Heart right ventricle (tissue), 16 donors: ENCODE measurements at regions not wholly inside any gene's neighbourhood (a gene's known extent, or its start where the extent isn't known, plus 50 kb on each side); places are given as distances from the start of the nearest gene placed in this dataset.
A peak's percentile ranks its signal among the peaks of the same experiment; 100 is the strongest.
"Not testable (repeated sequence)": the region's sequence is repeated elsewhere in the genome, so short reads cannot be mapped to it uniquely, and the experiment has no call there.

ENCODE experiments used
- ATAC-seq, 8 donors: fragments of 200-7000 bp; cut with Tn5 transposase; one replicate each; pipeline ENCODE4 v1.9.1; 2020; ENCODE audit warnings: mild to moderate bottlenecking in 8 of 8, moderate library complexity in 8 of 8, moderate number of reproducible peaks in 1 of 8
- DNase-seq, 2 donors: peaks; one replicate each; pipeline ENCODE4 v3.0.0-alpha.2; 2020
- H3K27ac ChIP-seq, 10 donors: fragments of 200-600 bp; sonication (generic) in 2 of 10; one replicate each; pipeline versions ENCODE4 v1.5.0 to v1.8.0; 2020 to 2022; ENCODE audit warnings: mild to moderate bottlenecking in 3 of 10
- H3K27me3 ChIP-seq, 7 donors: fragments of 200-600 bp; one replicate each; pipeline ENCODE4 v1.8.0; 2021 to 2022; ENCODE audit warnings: mild to moderate bottlenecking in 2 of 7
- H3K36me3 ChIP-seq, 9 donors: fragments of 200-600 bp; sonication (generic) in 1 of 9; one replicate each; pipeline versions ENCODE4 v1.5.0 to v1.8.0; 2020 to 2022; ENCODE audit warnings: mild to moderate bottlenecking in 2 of 9
- H3K4me1 ChIP-seq, 9 donors: fragments of 200-600 bp; sonication (generic) in 1 of 9; one replicate each; pipeline versions ENCODE4 v1.5.0 to v1.8.0; 2020 to 2022; ENCODE audit warnings: mild to moderate bottlenecking in 4 of 9
- H3K4me3 ChIP-seq, 10 donors: fragments of 200-600 bp; sonication (generic) in 2 of 10; one replicate each; pipeline versions ENCODE4 v1.5.0 to v1.8.0; 2020 to 2022; ENCODE audit warnings: mild to moderate bottlenecking in 7 of 10, moderate library complexity in 2 of 10
- H3K9me3 ChIP-seq, 11 donors: fragments of 200-600 bp in 10 of 11; sonication (generic) in 2 of 11; one replicate each; pipeline versions ENCODE4 v1.5.0 to v1.8.0; 2013 to 2022; ENCODE audit warnings: mild to moderate bottlenecking in 2 of 11, control low read depth in 1 of 11, moderate library complexity in 1 of 11
- CTCF ChIP-seq, 9 donors: fragments of 200-600 bp; sonication (generic) in 2 of 9; IDR thresholded peaks; one replicate each; pipeline versions ENCODE4 v1.5.0 to v1.8.0; 2021 to 2022; ENCODE audit warnings: antibody characterized with exemption in 9 of 9, mild to moderate bottlenecking in 5 of 9, moderate library complexity in 1 of 9
- WGBS, 2 donors: extraction: QIAGEN DNeasy Blood & Tissue Kit; methylation state at CpG; one replicate each; pipeline ENCODE4 v1.1.7; 2013; ENCODE audit warnings: inconsistent platforms in 1 of 2; 5-methylcytosine and 5-hydroxymethylcytosine counted together
- intact Hi-C, 10 donors: fragments of 100-400 bp; cut with DNase I; formaldehyde crosslinking; loops; one replicate each; pipeline versions ENCODE4 v1.11.1 to v1.14.2; 2022
- donor health status: Arrhythmogenic right ventricular cardiomyopathy.
- donor health status: ischemic (EF 13 %, LVEDD 7.1; RV severe dilation, severe dysfunction).
- donor health status: healthy with polysubstance abuse.
- donor health status: DM: no; HTN: yes; CAD: no.
- donor health status: DM: no; HTN: no; CAD: no.
- donor health status: ischemic (EF 25% LVEDD 6.9; RV normal size, moderate dysfunction).
- donor health status: ischemic (EF 25% LVEDD 5.7; RV mildly dilated, moderate dysfunction).
- donor health status: healthy.
- donor health status: DM: yes; HTN: yes; CAD: no.
- donor health status: Ischemic cardiomyopathy.
- donor health status: ischemic (EF 35%, LVEDD 5.7; RV mildly dilated, moderate dysfunction).
- donor health status: nonischemic (EF 11% LVEDD 7.7; RV severe dilation, severe dysfunction).
- donor health status: DM: yes; HTN: yes; CAD: no.
- donor health status: PGD.
- donor health status: ischemic (EF 29% LVEDD 5.4; RV normal size, mild dysfunction).
- donor health status: nonischemic (EF 23%, LVEDD 6.1; RV moderate dilation, normal function).

GRCh38 chr7:65503434-65504152, 129.9 kb downstream of the ZNF92 start:
- TF ChIP-seq CTCF (IDR thresholded peaks at IDR 0.05), result no peak
- H3K27ac ChIP-seq, result no peak overlapping the region
- H3K9me3 ChIP-seq, result peaks cover 0 to 13% (median 0%) of the 10 kb centered on the region in 11 donors
- intact Hi-C loops, result no loop called here
- no peak overlapping the region for H3K4me3 ChIP-seq
- H3K36me3 ChIP-seq, result no peaks in the 10 kb centered on the region
- ATAC-seq, result no peak
- H3K27me3 ChIP-seq, result peaks cover 0 to 5% (median 1%) of the 10 kb centered on the region in 7 donors
- DNase-seq, result no peak
- no peaks in the 10 kb centered on the region for H3K4me1 ChIP-seq

- intact Hi-C loops, DNase-seq, ATAC-seq, H3K4me3 ChIP-seq, H3K36me3 ChIP-seq, H3K4me1 ChIP-seq, H3K27ac ChIP-seq: not testable (repeated sequence)
- peaks cover 0 to 13% (median 6%) of the 10 kb centered on the region in 7 donors for H3K27me3 ChIP-seq
- 70 to 82% methylated on average over 1 of the region's 1 CpG for WGBS, 2 donors
- peaks cover 0 to 13% (median 0%) of the 10 kb centered on the region in 11 donors for H3K9me3 ChIP-seq
These were observed 131.1 kb downstream of the ZNF92 start for GRCh38 chr7:65504504-65505319.

- Histone ChIP-seq H3K27me3 (peaks cover 0 to 18% (median 12%) of the 10 kb centered on the region in 7 donors), H3K4me1 (peaks cover 0 to 12% (median 6%) of the 10 kb centered on the region in 9 donors), H3K9me3 (peaks cover 0 to 13% (median 0%) of the 10 kb centered on the region in 11 donors)
- H3K27ac ChIP-seq, intact Hi-C loops, H3K36me3 ChIP-seq, ATAC-seq, DNase-seq, H3K4me3 ChIP-seq: not testable (repeated sequence)
- WGBS, 2 donors, result 52 to 73% methylated on average over 3 of the region's 3 CpGs
These were observed 131.6 kb downstream of the ZNF92 start for GRCh38 chr7:65505320-65505633.

GRCh38 chr7:65508581-65509367, 135.1 kb downstream of the ZNF92 start:
- Histone ChIP-seq H3K27me3 (peaks cover 0 to 34% (median 27%) of the 10 kb centered on the region in 7 donors), H3K4me1 (peaks cover 0 to 16% (median 8%) of the 10 kb centered on the region in 9 donors), H3K4me3 (peak overlapping the region in 9 of 10 donors; percentile 32 to 60 (median 50))
- peak in 1 of 2 donors; percentile 6 for DNase-seq
- H3K27ac ChIP-seq, intact Hi-C loops, H3K9me3 ChIP-seq, H3K36me3 ChIP-seq: not testable (repeated sequence)
- WGBS, 2 donors, result 1 to 2% methylated on average over 51 to 63 of the region's 85 CpGs
- peak in 2 of 8 donors; percentile 39 to 52 for ATAC-seq

- Histone ChIP-seq H3K27me3 (peaks cover 0 to 40% (median 33%) of the 10 kb centered on the region in 7 donors), H3K4me1 (peaks cover 0 to 16% (median 8%) of the 10 kb centered on the region in 9 donors), H3K9me3 (peaks cover 0 to 4% (median 0%) of the 10 kb centered on the region in 11 donors), H3K36me3 (no peaks in the 10 kb centered on the region), H3K27ac (no peak overlapping the region), H3K4me3 (peak overlapping the region; percentile 7 to 60 (median 50))
- intact Hi-C loops, result no loop called here
- no peak for TF ChIP-seq CTCF (IDR thresholded peaks at IDR 0.05)
- WGBS, 2 donors, result 1 to 2% methylated on average over 84 to 85 of the region's 85 CpGs
- peak in 1 of 2 donors; percentile 10 for DNase-seq
- ATAC-seq, result no peak
These were observed 135.9 kb downstream of the ZNF92 start for GRCh38 chr7:65509368-65510186.

- H3K4me1 ChIP-seq, result peaks cover 0 to 16% (median 8%) of the 10 kb centered on the region in 9 donors
- peak overlapping the region in 9 of 10 donors; percentile 32 to 60 (median 50) for H3K4me3 ChIP-seq
- H3K9me3 ChIP-seq, ATAC-seq, H3K36me3 ChIP-seq, H3K27ac ChIP-seq, intact Hi-C loops, DNase-seq: not testable (repeated sequence)
- WGBS, 2 donors, result 11 to 18% methylated on average over 1 of the region's 1 CpG
- peaks cover 0 to 42% (median 34%) of the 10 kb centered on the region in 7 donors for H3K27me3 ChIP-seq
These were observed 136.5 kb downstream of the ZNF92 start for GRCh38 chr7:65510187-65510538.

- DNase-seq, H3K4me3 ChIP-seq, H3K36me3 ChIP-seq, H3K27ac ChIP-seq, H3K4me1 ChIP-seq, H3K9me3 ChIP-seq, intact Hi-C loops, ATAC-seq: not testable (repeated sequence)
- WGBS, 2 donors, result 78 to 100% methylated on average over 1 of the region's 1 CpG
- H3K27me3 ChIP-seq, result peaks cover 0 to 12% (median 0%) of the 10 kb centered on the region in 7 donors
These were observed 146.1 kb downstream of the ZNF92 start for GRCh38 chr7:65519751-65520150.
